ENCODE measurements at regions not wholly inside any gene's neighbourhood (a gene's known extent, or its start where the extent isn't known, plus 50 kb on each side); places are given as distances from the start of the nearest gene placed in this dataset.

- intact Hi-C loops (cut with DNase I), result no loop called here
- Histone ChIP-seq H3K36me3 (no peaks in the 10 kb centered on the region), H3K4me1 (no peaks in the 10 kb centered on the region), H3K27me3 (no peaks in the 10 kb centered on the region), H3K9me3 (no peaks in the 10 kb centered on the region), H3K9ac (ENCODE audit: low read depth in 2 of 2, low read length in 2 of 2) (no peak overlapping the region), H3K4me3 (no peak overlapping the region), H3K27ac (no peak overlapping the region)
- no peak for TF ChIP-seq CTCF (IDR thresholded peaks at IDR 0.05)
- peak; percentile 17 for DNase-seq
Observed at GRCh38 chr3:130609166-130609979, 92.4 kb downstream of the COL6A6 start.

- no peak for TF ChIP-seq CTCF (IDR thresholded peaks at IDR 0.05)
- H3K4me3 ChIP-seq, result no peak overlapping the region
- no peak for DNase-seq
- H3K27me3 ChIP-seq, result no peaks in the 10 kb centered on the region
- no peaks in the 10 kb centered on the region for H3K4me1 ChIP-seq
- H3K36me3 ChIP-seq, result no peaks in the 10 kb centered on the region
- no peaks in the 10 kb centered on the region for H3K9me3 ChIP-seq
- H3K9ac ChIP-seq (ENCODE audit: low read depth in 2 of 2, low read length in 2 of 2), result no peak overlapping the region
- intact Hi-C loops (cut with DNase I), result no loop called here
- H3K27ac ChIP-seq, result no peak overlapping the region
Observed at GRCh38 chr3:130619196-130619595, 102.2 kb downstream of the COL6A6 start.

- Histone ChIP-seq H3K4me1 (no peaks in the 10 kb centered on the region), H3K27ac (no peak overlapping the region)
- intact Hi-C loops (cut with DNase I), result no loop called here
Observed at GRCh38 chr3:130621824-130622223, 104.8 kb downstream of the COL6A6 start.

GRCh38 chr3:130626049-130626448 lies 109.1 kb downstream of the COL6A6 start:
- DNase-seq, result no peak
- TF ChIP-seq CTCF (IDR thresholded peaks at IDR 0.05), result no peak
- H3K4me1 ChIP-seq, result no peaks in the 10 kb centered on the region
- intact Hi-C loops (cut with DNase I), result no loop called here
- no peak overlapping the region for H3K27ac ChIP-seq
- no peaks in the 10 kb centered on the region for H3K27me3 ChIP-seq
- H3K36me3 ChIP-seq, result no peaks in the 10 kb centered on the region
- no peaks in the 10 kb centered on the region for H3K9me3 ChIP-seq
- H3K9ac ChIP-seq (ENCODE audit: low read depth in 2 of 2, low read length in 2 of 2), result no peak overlapping the region
- no peak overlapping the region for H3K4me3 ChIP-seq

More at GRCh38 chr3:130621824-130622223, 104.8 kb downstream of the COL6A6 start:
- Histone ChIP-seq H3K9ac (ENCODE audit: low read depth in 2 of 2, low read length in 2 of 2) (no peak overlapping the region), H3K4me3 (no peak overlapping the region), H3K9me3 (no peaks in the 10 kb centered on the region), H3K27me3 (no peaks in the 10 kb centered on the region), H3K36me3 (no peaks in the 10 kb centered on the region)
- DNase-seq, result no peak
- TF ChIP-seq CTCF (IDR thresholded peaks at IDR 0.05), result no peak

GRCh38 chr3:130627143-130627855 lies 110.3 kb downstream of the COL6A6 start:
- Histone ChIP-seq H3K4me1 (no peaks in the 10 kb centered on the region), H3K9me3 (no peaks in the 10 kb centered on the region), H3K9ac (ENCODE audit: low read depth in 2 of 2, low read length in 2 of 2) (no peak overlapping the region), H3K36me3 (no peaks in the 10 kb centered on the region), H3K27me3 (no peaks in the 10 kb centered on the region), H3K4me3 (no peak overlapping the region), H3K27ac (no peak overlapping the region)
- DNase-seq, result no peak
- no peak for TF ChIP-seq CTCF (IDR thresholded peaks at IDR 0.05)
- intact Hi-C loops (cut with DNase I), result no loop called here
